ENCODE measurements at regions not wholly inside any gene's neighbourhood (a gene's known extent, or its start where the extent isn't known, plus 50 kb on each side); places are given as distances from the start of the nearest gene placed in this dataset.

DNA sequence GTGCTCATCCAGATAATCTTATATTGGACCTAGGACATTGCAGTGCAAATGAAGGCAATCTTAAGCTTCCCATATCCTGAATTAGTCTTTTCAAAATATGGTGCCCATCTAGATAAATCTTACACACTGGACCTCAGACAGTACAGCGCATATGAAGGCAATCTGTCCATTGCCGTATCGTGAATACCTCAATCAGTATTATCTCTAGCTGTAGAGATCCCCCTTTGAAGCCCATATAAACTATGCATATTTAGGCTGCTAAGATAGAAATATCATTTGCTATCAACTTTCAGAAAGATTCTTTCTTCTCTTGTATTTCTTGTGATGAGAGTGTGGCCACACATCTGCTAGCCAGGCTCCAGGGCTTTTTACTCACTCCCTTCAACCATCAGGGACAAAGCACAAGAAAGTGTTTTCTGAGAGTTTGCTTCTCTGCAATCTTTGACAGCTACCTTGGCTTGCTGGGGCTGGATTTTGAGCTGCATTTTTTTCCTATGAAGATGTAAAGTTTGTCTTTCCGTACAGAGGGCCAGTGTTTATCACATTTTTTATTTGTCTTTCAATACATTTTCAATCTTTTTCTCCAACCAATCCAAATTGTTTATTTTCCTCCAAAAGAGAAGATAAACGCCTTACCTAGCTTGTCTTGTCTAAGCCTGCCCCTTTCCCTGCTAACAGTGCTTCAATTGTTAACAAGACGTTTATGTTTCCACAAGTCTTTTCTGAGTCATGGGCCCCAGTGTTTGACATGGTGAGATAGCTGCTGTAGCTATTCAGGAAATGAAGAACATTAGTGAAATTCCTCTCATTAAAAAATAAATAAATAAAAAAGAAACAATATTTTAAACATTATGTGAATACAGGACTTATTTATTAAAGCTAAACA is 57.6 kb upstream of the FAT1 start:
- TF ChIP-seq, protein P1, sequence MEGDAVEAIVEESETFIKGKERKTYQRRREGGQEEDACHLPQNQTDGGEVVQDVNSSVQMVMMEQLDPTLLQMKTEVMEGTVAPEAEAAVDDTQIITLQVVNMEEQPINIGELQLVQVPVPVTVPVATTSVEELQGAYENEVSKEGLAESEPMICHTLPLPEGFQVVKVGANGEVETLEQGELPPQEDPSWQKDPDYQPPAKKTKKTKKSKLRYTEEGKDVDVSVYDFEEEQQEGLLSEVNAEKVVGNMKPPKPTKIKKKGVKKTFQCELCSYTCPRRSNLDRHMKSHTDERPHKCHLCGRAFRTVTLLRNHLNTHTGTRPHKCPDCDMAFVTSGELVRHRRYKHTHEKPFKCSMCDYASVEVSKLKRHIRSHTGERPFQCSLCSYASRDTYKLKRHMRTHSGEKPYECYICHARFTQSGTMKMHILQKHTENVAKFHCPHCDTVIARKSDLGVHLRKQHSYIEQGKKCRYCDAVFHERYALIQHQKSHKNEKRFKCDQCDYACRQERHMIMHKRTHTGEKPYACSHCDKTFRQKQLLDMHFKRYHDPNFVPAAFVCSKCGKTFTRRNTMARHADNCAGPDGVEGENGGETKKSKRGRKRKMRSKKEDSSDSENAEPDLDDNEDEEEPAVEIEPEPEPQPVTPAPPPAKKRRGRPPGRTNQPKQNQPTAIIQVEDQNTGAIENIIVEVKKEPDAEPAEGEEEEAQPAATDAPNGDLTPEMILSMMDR (conservative IDR thresholded peaks at IDR 0.05 in 1 of 2, IDR thresholded peaks at IDR 0.05 in 1 of 2; ENCODE audit: extremely low read depth in 1 of 2, insufficient read depth in 1 of 2, low read depth in 1 of 2, low read length in 2 of 2): no peak
- TF ChIP-seq EZH2 (IDR thresholded peaks at IDR 0.05; ENCODE audit: borderline replicate concordance, low read length): no peak

Measured in mammary epithelial cell (primary cell).